ENCODE measurements at regions not wholly inside any gene's neighbourhood (a gene's known extent, or its start where the extent isn't known, plus 50 kb on each side); places are given as distances from the start of the nearest gene placed in this dataset.
A peak's percentile ranks its signal among the peaks of the same experiment; 100 is the strongest.

GRCh38 chr6:26149240-26149639, 62.0 kb downstream of the HFE start:
- DNase-seq: no peak

GRCh38 chr6:26152226-26153101, 65.2 kb downstream of the HFE start:
- DNase-seq: no peak

DNA sequence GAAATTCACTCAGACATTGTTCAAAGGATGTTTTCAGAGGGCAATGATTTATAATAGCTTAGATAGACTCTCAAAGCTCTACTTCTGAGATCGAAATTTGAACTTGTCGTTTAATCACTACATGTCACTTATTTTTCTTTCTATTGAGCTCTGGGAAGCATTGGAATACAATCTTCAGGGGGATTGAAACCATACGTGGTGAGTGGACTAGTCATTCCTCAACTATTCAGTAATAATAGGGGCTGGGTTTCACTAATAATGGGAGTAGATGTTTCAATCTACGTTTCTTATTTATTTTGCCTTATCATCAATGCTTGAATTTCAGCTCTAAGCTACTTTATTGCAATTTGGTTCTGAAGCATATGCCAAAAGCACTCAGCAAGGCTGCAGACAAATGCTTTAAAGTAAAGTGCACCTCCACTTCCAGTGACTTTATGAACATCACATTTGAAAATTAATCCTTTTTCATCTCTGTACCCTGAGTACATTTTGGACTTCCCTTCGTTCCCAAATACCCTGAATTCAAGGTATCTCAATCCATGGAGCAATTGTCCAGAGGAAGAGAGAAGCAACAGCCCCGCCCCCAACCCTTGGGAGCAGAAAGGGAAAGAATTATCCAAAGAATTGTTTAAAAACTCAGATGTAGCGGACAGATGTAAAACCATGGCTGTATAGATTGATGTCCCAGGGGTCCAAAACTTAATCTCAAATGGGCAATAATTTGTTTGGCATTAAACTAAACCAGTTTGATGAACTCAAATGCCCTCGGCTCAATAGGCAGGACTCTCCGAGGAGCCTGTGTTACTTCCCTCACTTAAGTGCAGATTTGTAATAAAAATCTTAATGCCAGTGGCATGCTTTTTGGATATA, 68.1 kb downstream of the HFE start:
- no peak for DNase-seq

DNA sequence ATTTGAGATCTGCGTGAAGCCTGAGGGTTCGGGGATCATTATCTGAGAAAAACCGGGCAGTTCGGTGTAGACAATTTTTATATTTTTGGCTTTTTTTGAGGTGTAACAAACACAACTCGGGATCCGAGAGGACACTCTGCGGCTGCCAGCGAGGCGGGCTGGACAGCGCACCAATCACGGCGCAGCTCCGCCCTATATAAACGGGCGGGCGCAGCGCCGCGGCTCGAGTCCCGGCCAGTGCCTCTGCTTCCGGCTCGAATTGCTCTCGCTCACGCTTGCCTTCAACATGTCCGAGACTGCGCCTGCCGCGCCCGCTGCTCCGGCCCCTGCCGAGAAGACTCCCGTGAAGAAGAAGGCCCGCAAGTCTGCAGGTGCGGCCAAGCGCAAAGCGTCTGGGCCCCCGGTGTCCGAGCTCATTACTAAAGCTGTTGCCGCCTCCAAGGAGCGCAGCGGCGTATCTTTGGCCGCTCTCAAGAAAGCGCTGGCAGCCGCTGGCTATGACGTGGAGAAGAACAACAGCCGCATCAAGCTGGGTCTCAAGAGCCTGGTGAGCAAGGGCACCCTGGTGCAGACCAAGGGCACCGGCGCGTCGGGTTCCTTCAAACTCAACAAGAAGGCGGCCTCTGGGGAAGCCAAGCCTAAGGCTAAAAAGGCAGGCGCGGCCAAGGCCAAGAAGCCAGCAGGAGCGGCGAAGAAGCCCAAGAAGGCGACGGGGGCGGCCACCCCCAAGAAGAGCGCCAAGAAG, 69.0 kb downstream of the HFE start:
- peak; percentile 15 for DNase-seq

GRCh38 chr6:26156850-26157250, 69.6 kb downstream of the HFE start:
- no peak for DNase-seq

DNA sequence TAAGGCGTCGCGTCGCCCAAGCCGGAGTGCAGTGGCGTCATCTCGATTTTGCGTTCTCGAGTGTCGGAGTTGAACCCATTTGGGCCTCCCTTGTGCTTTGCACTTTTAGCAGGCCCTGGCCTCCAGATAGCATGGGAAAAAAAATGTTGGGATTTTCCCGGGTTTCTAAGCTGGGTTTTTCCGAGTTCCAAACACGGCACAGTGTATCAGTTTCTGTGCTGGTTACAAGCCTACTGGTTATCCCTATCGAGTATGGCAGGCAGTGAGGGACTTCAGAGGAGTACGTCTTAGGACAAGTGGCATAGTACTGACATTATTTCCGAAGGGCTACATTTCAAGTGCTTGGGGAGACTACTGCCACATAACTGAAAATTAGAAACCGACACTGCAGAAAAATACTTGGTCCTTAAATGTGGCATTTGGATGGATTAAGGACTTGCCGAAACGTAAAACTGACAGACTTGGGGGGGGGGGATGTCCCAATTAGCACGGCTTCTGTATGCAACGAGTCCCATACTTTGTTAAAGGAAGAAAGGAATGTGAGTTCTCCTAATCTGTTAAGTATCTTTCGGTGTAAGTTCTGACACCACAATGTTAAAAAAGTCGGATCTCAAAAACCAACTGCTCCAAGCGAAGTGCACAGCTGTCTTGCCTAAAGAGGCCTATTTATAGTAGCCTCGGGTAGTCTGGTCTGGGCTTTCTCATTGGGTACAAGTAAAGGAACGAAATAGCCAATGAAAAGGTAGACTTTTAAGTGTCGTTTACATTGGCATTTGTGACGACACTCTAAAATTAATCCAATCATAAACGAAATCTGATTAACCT, 70.2 kb downstream of the HFE start:
- DNase-seq: peak; percentile 98

GRCh38 chr6:26158076-26158580, 70.9 kb downstream of the HFE start:
- no peak for DNase-seq

- no peak for DNase-seq
Measured at GRCh38 chr6:26158581-26159356, 71.5 kb downstream of the HFE start.

DNA sequence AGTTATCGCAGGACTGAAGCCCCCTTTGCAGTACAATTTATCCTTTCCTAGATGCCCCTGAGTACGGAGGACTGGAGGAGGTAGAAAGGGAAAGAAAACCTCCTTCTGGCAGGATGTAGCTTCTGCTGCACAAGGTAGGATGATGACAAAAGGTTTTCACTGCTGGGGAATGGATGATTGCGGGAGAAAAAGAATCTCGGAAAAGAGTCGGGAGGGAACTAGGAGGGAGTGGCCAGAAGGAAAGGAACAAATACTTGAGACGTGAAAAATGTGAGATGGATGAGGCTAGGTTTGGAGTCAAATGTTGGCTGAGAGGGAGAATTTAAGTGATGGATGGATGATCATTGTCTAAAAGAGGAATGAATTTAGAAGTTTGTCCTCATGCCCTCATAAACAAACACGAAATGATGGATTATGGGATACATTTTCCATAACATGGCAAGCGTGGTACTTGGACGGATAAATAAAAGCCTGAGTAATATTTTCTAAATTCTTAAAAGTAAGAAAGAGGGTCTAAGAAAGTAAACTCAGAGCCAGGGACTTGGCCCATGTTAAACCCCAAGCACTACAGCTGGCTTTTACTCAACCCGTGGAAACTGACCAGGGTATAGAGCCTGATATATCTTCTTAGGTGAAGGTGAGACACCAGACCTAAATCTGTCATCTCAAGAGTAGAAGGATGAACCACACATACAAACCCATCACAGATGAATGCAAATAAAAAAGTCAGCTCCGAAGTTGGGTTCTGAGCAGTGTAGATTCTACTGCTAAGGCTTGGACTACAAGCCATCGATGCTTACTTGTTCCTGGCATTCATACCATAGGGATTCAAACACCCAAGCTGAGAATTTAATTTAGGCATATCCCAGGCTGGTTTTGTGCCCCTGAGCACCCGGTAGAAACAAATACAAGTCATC, 72.4 kb downstream of the HFE start:
- no peak for DNase-seq

- no peak for DNase-seq
Measured at GRCh38 chr6:26161322-26161721, 74.1 kb downstream of the HFE start.

DNA sequence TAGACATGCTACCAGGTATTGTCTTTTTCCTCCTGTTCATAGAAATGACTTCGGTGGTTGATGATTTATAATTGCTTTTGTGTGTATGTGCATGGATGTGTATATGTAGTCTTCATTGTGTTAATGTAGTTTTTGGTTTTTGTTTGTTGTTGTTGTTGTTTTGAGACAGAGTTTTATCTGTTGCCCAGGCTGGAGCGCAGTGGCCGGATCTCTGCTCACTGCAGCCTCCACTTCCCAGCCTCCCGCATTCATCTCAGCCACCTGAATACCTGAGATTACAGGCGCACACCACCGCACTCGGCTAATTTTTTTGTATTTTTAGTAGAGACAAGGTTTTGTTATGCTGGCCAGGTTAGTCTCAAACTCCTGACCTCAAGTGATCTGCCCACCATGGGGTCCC, 75.2 kb downstream of the HFE start:
- no peak for DNase-seq

DNA sequence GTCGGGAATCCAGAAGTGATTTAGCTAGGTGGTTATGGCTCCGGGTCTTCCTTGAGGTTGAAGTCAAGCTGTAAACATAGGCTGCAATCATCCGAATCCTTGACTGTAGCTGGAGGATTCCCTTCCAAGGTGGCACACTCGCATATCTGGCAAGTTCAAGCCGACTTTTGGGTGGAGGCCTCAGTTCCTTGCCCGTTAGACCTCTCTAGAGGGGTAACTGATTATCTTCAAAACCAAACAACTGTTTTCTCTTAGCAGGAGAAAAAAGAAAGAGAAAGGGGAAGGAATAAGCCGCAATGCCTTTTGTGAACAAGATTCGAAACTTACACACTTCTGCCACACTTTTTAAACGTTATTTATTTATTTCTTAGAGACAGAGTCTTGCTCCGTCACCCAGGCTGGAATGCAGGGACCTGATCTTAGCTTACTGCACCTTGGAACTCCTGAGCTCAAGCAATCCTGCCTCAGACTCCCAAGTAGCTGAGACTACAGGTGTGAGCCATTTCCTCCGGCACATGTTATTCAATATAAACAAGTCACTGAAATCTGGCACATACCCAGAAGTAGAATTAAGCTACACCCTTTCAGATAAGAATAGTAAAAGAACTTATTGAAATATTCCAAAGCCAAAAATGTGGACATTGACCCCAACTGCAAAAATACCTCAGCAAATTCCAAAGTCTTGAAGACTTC, 76.3 kb downstream of the HFE start:
- DNase-seq: no peak

GRCh38 chr6:26164120-26164505, 76.9 kb downstream of the HFE start:
- DNase-seq: no peak

GRCh38 chr6:26165261-26165790, 78.1 kb downstream of the HFE start:
- DNase-seq: no peak

DNA sequence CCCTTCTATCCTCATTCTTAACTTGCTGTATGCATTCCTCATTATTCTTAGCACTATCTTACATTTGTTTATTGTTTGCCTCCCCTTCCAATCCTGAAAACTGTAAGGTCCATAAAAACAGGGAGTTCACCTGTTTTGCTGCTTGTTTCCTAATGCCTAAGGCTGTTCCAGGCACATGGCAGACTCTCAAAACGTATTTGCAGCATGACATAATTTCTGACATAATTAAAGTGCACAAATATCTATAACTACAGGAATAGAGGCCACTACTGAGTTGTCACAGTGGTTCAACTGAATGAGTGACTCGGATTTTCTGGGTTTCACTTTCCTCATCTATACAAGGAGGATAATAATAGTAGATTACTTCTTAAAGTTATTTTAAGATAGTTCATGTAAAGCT, 83.0 kb downstream of the HFE start:
- DNase-seq: no peak

DNA sequence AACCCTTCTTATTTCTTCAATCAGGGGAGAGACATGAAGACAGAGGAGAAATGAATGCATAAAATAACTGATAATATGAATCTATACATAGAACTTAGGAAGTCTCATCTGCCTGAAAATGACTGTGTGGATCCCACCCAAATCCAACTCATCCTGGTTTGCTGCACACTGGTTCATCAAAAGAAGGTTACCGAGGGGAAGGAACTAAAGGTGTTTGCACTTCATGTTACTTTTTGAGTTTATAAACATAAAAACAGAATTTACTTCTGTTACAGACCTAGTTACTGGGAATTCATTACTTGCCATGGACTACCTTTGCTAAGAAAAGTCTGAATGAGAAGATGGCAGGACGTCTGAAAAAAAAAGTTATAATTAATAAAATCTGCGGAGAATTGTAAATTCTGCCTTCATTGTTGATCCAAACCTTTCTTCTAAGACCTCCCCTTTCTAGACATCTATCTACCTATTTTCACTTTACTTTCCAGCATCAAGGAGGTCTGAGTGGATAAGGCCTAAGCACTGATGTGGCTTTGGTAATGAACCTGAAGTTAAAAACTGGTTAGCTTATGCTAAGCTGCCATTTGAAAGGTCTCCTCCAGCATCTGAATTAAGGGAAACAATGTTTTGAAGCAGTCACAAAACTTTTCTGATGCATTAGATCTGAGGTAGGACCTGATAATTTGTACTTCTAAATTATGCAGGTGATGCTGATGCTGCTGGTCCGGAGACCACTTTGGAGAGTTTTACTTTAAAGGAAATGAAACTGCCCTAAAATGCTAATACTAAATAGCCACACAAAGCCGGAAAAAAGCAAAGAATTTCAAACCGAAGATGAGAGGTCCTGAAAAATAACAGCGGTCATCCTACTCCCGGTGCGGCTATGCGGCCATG, 84.0 kb downstream of the HFE start:
- no peak for DNase-seq

GRCh38 chr6:26172608-26172968, 85.4 kb downstream of the HFE start:
- no peak for DNase-seq

GRCh38 chr6:26173836-26174145, 86.6 kb downstream of the HFE start:
- DNase-seq: no peak

DNA sequence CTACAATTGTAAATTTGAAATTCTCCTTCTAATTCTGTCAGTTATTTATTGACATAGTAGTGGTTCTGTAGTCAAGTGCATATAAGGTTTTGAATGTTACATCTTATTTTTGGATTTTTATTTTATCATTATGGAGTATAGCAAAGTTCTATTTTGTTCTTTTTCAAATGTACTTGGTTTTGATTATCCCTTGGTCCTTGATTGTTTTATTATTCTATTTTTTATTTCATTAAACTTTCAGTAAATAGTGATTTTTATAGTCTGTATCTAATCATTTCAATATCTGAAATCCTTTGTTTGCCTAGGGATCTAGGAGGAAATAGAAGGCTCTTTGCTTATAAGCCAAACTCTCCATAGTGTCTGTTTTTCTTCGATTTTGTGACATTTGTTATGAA, 87.8 kb downstream of the HFE start:
- no peak for DNase-seq

Data from NCI-H524 treated with DMSO at 0.1 percent for 48 hours (cell line).